H1 (cell line): ENCODE measurements at regions not wholly inside any gene's neighbourhood (a gene's known extent, or its start where the extent isn't known, plus 50 kb on each side); places are given as distances from the start of the nearest gene placed in this dataset.

Source experiments
- CTCF ChIA-PET: fragments of 300-600 bp; sonication (Branson Sonifier 250); formaldehyde crosslinking; loops from one replicate; lab custom pipeline; 2021; ENCODE audit not compliant: partially characterized antibody; lab: Charles Lee
- POLR2A ChIA-PET: fragments of 300-600 bp; sonication (Branson Sonifier 250); formaldehyde crosslinking; loops from one replicate; lab custom pipeline; 2021; ENCODE audit warnings: inconsistent platforms; ENCODE audit not compliant: partially characterized antibody; lab: Charles Lee
- DNase-seq, 2 experiments: peaks; one replicate each; pipeline versions ENCODE4 v3.0.0 to v3.0.0-alpha.2; 2010 to 2022; ENCODE audit warnings: low spot score in 2 of 2, low read depth in 1 of 2, mixed read lengths in 1 of 2
- FAIRE-seq: peaks from 2 replicates; lab custom pipeline; 2011; peaks lifted over from hg19 to GRCh38; lab: Jason Lieb, UNC
- H2AFZ ChIP-seq: 2 replicates; pipeline ENCODE4 v1.8.1; 2012; ENCODE audit warnings: low read length, inconsistent platforms
- H2AK5ac ChIP-seq: 2 replicates; pipeline ENCODE4 v1.6.1; 2013; ENCODE audit warnings: low read depth, low read length
- H2BK120ac ChIP-seq: replicated peaks from 2 replicates; pipeline ENCODE3; 2013; ENCODE audit warnings: low read depth, low read length, inconsistent platforms
- H2BK12ac ChIP-seq: 2 replicates; pipeline ENCODE4 v1.6.1; 2013; ENCODE audit warnings: low read depth, low read length
- H2BK15ac ChIP-seq: 2 replicates; pipeline ENCODE4 v1.6.1; 2013; ENCODE audit warnings: low read length
- H2BK20ac ChIP-seq: 2 replicates; pipeline ENCODE4 v1.6.1; 2013; ENCODE audit warnings: low read length
- H2BK5ac ChIP-seq: 2 replicates; pipeline ENCODE4 v1.6.1; 2013; ENCODE audit warnings: low read depth, low read length
- H3K14ac ChIP-seq: 2 replicates; pipeline ENCODE4 v1.6.1; 2013; ENCODE audit warnings: inconsistent platforms; ENCODE audit not compliant: insufficient read length
- H3K18ac ChIP-seq: 2 replicates; pipeline ENCODE4 v1.6.1; 2013; ENCODE audit warnings: low read length; ENCODE audit errors: extremely low read depth
- H3K23ac ChIP-seq: 2 replicates; pipeline ENCODE4 v1.6.1; 2013; ENCODE audit warnings: inconsistent platforms; ENCODE audit not compliant: insufficient read length
- H3K23me2 ChIP-seq: 2 replicates; pipeline ENCODE4 v1.6.1; 2013; ENCODE audit warnings: low read depth, low read length
- H3K27ac ChIP-seq: 2 replicates; pipeline ENCODE4 v1.6.1; 2011; ENCODE audit warnings: low read depth, low read length, inconsistent platforms
- H3K27me3 ChIP-seq, 4 experiments: replicated peaks in 1 of 4; 1 replicate in 1 of 4; 2 replicates in 3 of 4; pipeline versions ENCODE4 v1.6.1 to v1.8.1; 2011 to 2013; ENCODE audit warnings: low read length in 3 of 4, mild to moderate bottlenecking in 3 of 4, inconsistent platforms in 2 of 4, mixed read lengths in 2 of 4, moderate library complexity in 1 of 4; ENCODE audit not compliant: control insufficient read depth in 3 of 4, insufficient read depth in 3 of 4; ENCODE audit errors: extremely low read depth in 1 of 4
- H3K36me3 ChIP-seq, 4 experiments: 2 replicates each; pipeline versions ENCODE4 v1.6.1 to v1.8.1; 2011 to 2013; ENCODE audit warnings: mild to moderate bottlenecking in 4 of 4, low read length in 3 of 4, moderate library complexity in 2 of 4, control low read depth in 1 of 4, inconsistent platforms in 1 of 4; ENCODE audit not compliant: insufficient read depth in 4 of 4, control insufficient read depth in 2 of 4
- H3K4ac ChIP-seq: replicated peaks from 2 replicates; pipeline ENCODE3; 2013; ENCODE audit warnings: low read length, low read depth, mixed read lengths, inconsistent platforms; ENCODE audit not compliant: insufficient read length
- H3K4me1 ChIP-seq, 4 experiments: replicated peaks in 1 of 4; 1 replicate in 1 of 4; 2 replicates in 3 of 4; pipeline versions ENCODE4 v1.6.1 to v1.8.1; 2011 to 2013; ENCODE audit warnings: low read length in 3 of 4, inconsistent platforms in 2 of 4, mixed read lengths in 1 of 4; ENCODE audit not compliant: insufficient read depth in 4 of 4, control insufficient read depth in 3 of 4
- H3K4me2 ChIP-seq, 2 experiments: 2 replicates each; pipeline versions ENCODE4 v1.6.1 to v1.8.1; 2011 to 2013; ENCODE audit warnings: low read depth in 2 of 2, low read length in 2 of 2, control low read depth in 1 of 2, inconsistent platforms in 1 of 2, mild to moderate bottlenecking in 1 of 2; ENCODE audit not compliant: insufficient read depth in 1 of 2
- H3K4me3 ChIP-seq, 4 experiments: fragments of 200-600, 300-600 bp in 1 of 4; sonication (generic), shearing (Covaris generic), sonication (Bioruptor Twin) in 1 of 4; 2 replicates each; pipeline versions ENCODE4 v1.5.1 to v1.8.1; 2011 to 2016; ENCODE audit warnings: low read length in 4 of 4, low read depth in 3 of 4, control low read depth in 2 of 4, inconsistent platforms in 2 of 4, mild to moderate bottlenecking in 2 of 4, mixed read lengths in 1 of 4, moderate library complexity in 1 of 4; ENCODE audit not compliant: insufficient read depth in 2 of 4; ENCODE audit errors: extremely low read depth in 1 of 4
- H3K56ac ChIP-seq: replicated peaks from 2 replicates; pipeline ENCODE3; 2013; ENCODE audit warnings: low read depth, mild to moderate bottlenecking, mixed read lengths, low read length, inconsistent platforms; ENCODE audit not compliant: insufficient read length
- H3K79me1 ChIP-seq: 2 replicates; pipeline ENCODE4 v1.6.1; 2013; ENCODE audit warnings: low read depth, low read length, control low read depth
- H3K79me2 ChIP-seq, 2 experiments: 2 replicates each; pipeline versions ENCODE4 v1.6.1 to v1.8.1; 2012 to 2013; ENCODE audit warnings: low read length in 2 of 2, mild to moderate bottlenecking in 2 of 2, inconsistent platforms in 1 of 2; ENCODE audit not compliant: insufficient read depth in 2 of 2, control insufficient read depth in 1 of 2
- H3K9ac ChIP-seq, 4 experiments: replicated peaks in 1 of 4; 1 replicate in 1 of 4; 2 replicates in 3 of 4; pipeline versions ENCODE4 v1.6.1 to v1.8.1; 2011 to 2013; ENCODE audit warnings: low read depth in 3 of 4, low read length in 3 of 4, control low read depth in 2 of 4, mild to moderate bottlenecking in 2 of 4, moderate library complexity in 2 of 4, inconsistent platforms in 1 of 4; ENCODE audit errors: extremely low read depth in 1 of 4
- H3K9me3 ChIP-seq, 2 experiments: 2 replicates each; pipeline versions ENCODE4 v1.6.1 to v1.8.1; 2012 to 2013; ENCODE audit warnings: mild to moderate bottlenecking in 2 of 2, moderate library complexity in 2 of 2, control low read depth in 1 of 2, inconsistent platforms in 1 of 2, low read depth in 1 of 2, low read length in 1 of 2, mixed read lengths in 1 of 2; ENCODE audit not compliant: insufficient read depth in 2 of 2
- H4K20me1 ChIP-seq, 2 experiments: replicated peaks in 1 of 2; 2 replicates each; pipeline versions ENCODE3 to v1.8.1; 2011 to 2013; ENCODE audit warnings: inconsistent platforms in 2 of 2, low read length in 2 of 2, mild to moderate bottlenecking in 1 of 2; ENCODE audit not compliant: insufficient read depth in 2 of 2, control insufficient read depth in 1 of 2
- H4K5ac ChIP-seq: 2 replicates; pipeline ENCODE4 v1.6.1; 2013; ENCODE audit warnings: low read length, low read depth, mixed read lengths, inconsistent platforms; ENCODE audit not compliant: insufficient read length
- H4K8ac ChIP-seq: 2 replicates; pipeline ENCODE4 v1.8.0; 2013; ENCODE audit warnings: mild to moderate bottlenecking, moderate library complexity, low read length, inconsistent platforms; ENCODE audit not compliant: insufficient read depth; ENCODE audit errors: extremely low read depth
- H4K91ac ChIP-seq: replicated peaks from 2 replicates; pipeline ENCODE3; 2013; ENCODE audit warnings: low read length, mixed read lengths, inconsistent platforms; ENCODE audit not compliant: insufficient read length
- POLR2A ChIP-seq, 2 experiments: IDR thresholded peaks; 1 replicate in 1 of 2; 2 replicates in 1 of 2; pipeline ENCODE4 v1.6.1; 2011; ENCODE audit warnings: low read depth in 2 of 2, low read length in 2 of 2, mild to moderate bottlenecking in 2 of 2; ENCODE audit errors: control extremely low read depth in 1 of 2
- WGBS, 2 experiments: shearing (Covaris generic) in 1 of 2; methylation state at CpG; one replicate each; pipeline versions ENCODE4 v1.1.6 to v1.1.7; 2013 to 2015; ENCODE audit warnings: low lambda C conversion rate in 2 of 2, mixed read lengths in 2 of 2, inconsistent platforms in 1 of 2, low coverage in 1 of 2, missing lambda C conversion rate in 1 of 2; ENCODE audit not compliant: insufficient replicate concordance in 2 of 2, insufficient coverage in 1 of 2, insufficient read length in 1 of 2; ENCODE audit errors: extremely low coverage in 1 of 2, missing lambda C conversion rate in 1 of 2; 5-methylcytosine and 5-hydroxymethylcytosine counted together
- TF ChIP-seq, protein P1 (sequence below), 3 experiments: IDR thresholded peaks; 1 replicate in 2 of 3; 2 replicates in 1 of 3; pipeline versions ENCODE4 v1.5.1 to v1.6.1; 2011; ENCODE audit warnings: low read length in 3 of 3, mild to moderate bottlenecking in 3 of 3, inconsistent platforms in 2 of 3, low read depth in 1 of 3, moderate library complexity in 1 of 3; ENCODE audit not compliant: insufficient read depth in 1 of 3; ENCODE audit errors: control extremely low read depth in 1 of 3

DNA sequence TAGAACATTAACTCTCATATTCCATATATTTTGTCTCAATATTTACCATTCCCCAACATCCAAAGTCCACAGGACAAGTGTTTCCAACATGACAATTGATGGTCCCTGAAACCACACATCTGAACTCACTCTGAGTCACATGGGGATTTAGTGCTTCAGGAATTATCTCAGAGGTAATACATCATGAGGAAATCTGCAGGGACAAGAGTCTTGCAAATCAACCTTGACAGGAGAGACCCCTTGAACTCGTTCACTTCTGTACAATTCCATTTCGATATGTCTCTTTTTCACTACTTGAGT is 119.7 kb upstream of the ABCA1 start:
- Histone ChIP-seq H2BK12ac (no peak overlapping the region), H3K79me2 (no peaks in the 10 kb centered on the region), H3K4me3 (no peak overlapping the region), H2AK5ac (no peak overlapping the region), H3K18ac (no peak overlapping the region), H4K91ac (no peak overlapping the region), H3K79me1 (no peaks in the 10 kb centered on the region), H3K23ac (no peak overlapping the region), H3K14ac (no peak overlapping the region), H4K8ac (no peak overlapping the region), H4K5ac (no peak overlapping the region), H3K27ac (no peak overlapping the region), H3K4me1 (peaks cover 0 to 6% (median 2%) of the 10 kb centered on the region in 4 experiments; a peak in 2 of 7 replicates), H2BK120ac (no peak overlapping the region), H4K20me1 (no peaks in the 10 kb centered on the region), H3K27me3 (no peaks in the 10 kb centered on the region), H2AFZ (no peak overlapping the region), H3K23me2 (no peaks in the 10 kb centered on the region), H2BK15ac (no peak overlapping the region), H3K4me2 (no peak overlapping the region), H3K9me3 (no peaks in the 10 kb centered on the region), H3K9ac (no peak overlapping the region), H3K36me3 (no peaks in the 10 kb centered on the region), H2BK20ac (no peak overlapping the region), H3K56ac (no peak overlapping the region), H3K4ac (no peak overlapping the region), H2BK5ac (no peak overlapping the region)
- DNase-seq (no peak), FAIRE-seq (no peak)
- ChIA-PET POLR2A (no interaction called here), CTCF (interaction anchor here (0.8 kb wide), 1 partner anchor 9 kb away, joined by 4 read pairs; no protein-coding TSS in a partner anchor)
- WGBS, 2 experiments, result 97% methylated on average over 2 of the region's 2 CpGs; no CpG with 5 or more reads in 1 of the 2 experiments
- TF ChIP-seq, protein P1, sequence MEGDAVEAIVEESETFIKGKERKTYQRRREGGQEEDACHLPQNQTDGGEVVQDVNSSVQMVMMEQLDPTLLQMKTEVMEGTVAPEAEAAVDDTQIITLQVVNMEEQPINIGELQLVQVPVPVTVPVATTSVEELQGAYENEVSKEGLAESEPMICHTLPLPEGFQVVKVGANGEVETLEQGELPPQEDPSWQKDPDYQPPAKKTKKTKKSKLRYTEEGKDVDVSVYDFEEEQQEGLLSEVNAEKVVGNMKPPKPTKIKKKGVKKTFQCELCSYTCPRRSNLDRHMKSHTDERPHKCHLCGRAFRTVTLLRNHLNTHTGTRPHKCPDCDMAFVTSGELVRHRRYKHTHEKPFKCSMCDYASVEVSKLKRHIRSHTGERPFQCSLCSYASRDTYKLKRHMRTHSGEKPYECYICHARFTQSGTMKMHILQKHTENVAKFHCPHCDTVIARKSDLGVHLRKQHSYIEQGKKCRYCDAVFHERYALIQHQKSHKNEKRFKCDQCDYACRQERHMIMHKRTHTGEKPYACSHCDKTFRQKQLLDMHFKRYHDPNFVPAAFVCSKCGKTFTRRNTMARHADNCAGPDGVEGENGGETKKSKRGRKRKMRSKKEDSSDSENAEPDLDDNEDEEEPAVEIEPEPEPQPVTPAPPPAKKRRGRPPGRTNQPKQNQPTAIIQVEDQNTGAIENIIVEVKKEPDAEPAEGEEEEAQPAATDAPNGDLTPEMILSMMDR (IDR thresholded peaks at IDR 0.05; ENCODE audit: control extremely low read depth in 1 of 3, insufficient read depth in 1 of 3, low read depth in 1 of 3, low read length in 3 of 3), result no peak
- no peak for TF ChIP-seq POLR2A (IDR thresholded peaks at IDR 0.05; ENCODE audit: control extremely low read depth in 1 of 2, low read depth in 2 of 2, low read length in 2 of 2)
